Breast epithelium (tissue), 3 donors: ENCODE measurements at regions not wholly inside any gene's neighbourhood (a gene's known extent, or its start where the extent isn't known, plus 50 kb on each side); places are given as distances from the start of the nearest gene placed in this dataset.

Experiments
- POLR2A ChIP-seq: fragments of 450-650 bp; IDR thresholded peaks from one replicate; pipeline ENCODE4 v1.6.1; 2016; ENCODE audit warnings: antibody characterized with exemption, mild to moderate bottlenecking, moderate library complexity
- POLR2AphosphoS5 ChIP-seq, 3 donors: sonication (generic); formaldehyde crosslinking; IDR thresholded peaks; one replicate each; pipeline ENCODE4 v1.6.1; 2017; ENCODE audit warnings: antibody characterized with exemption in 3 of 3
- TF ChIP-seq, protein P1 (sequence below), 3 donors: fragments of 450-650 bp; IDR thresholded peaks; one replicate each; pipeline ENCODE4 v1.5.1; 2016 to 2017; ENCODE audit warnings: antibody characterized with exemption in 3 of 3, mild to moderate bottlenecking in 3 of 3, moderate library complexity in 3 of 3

- TF ChIP-seq, protein P1, sequence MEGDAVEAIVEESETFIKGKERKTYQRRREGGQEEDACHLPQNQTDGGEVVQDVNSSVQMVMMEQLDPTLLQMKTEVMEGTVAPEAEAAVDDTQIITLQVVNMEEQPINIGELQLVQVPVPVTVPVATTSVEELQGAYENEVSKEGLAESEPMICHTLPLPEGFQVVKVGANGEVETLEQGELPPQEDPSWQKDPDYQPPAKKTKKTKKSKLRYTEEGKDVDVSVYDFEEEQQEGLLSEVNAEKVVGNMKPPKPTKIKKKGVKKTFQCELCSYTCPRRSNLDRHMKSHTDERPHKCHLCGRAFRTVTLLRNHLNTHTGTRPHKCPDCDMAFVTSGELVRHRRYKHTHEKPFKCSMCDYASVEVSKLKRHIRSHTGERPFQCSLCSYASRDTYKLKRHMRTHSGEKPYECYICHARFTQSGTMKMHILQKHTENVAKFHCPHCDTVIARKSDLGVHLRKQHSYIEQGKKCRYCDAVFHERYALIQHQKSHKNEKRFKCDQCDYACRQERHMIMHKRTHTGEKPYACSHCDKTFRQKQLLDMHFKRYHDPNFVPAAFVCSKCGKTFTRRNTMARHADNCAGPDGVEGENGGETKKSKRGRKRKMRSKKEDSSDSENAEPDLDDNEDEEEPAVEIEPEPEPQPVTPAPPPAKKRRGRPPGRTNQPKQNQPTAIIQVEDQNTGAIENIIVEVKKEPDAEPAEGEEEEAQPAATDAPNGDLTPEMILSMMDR (IDR thresholded peaks at IDR 0.05): no peak
- TF ChIP-seq POLR2AphosphoS5 (IDR thresholded peaks at IDR 0.05) (no peak), POLR2A (no peak)
Measured at GRCh38 chrX:33415459-33415858, 204.1 kb upstream of the DMD start.
